ENCODE measurements at regions not wholly inside any gene's neighbourhood (a gene's known extent, or its start where the extent isn't known, plus 50 kb on each side); places are given as distances from the start of the nearest gene placed in this dataset.
"Not testable (repeated sequence)": the region's sequence is repeated elsewhere in the genome, so short reads cannot be mapped to it uniquely, and the experiment has no call there.

GRCh38 chr18:60196836-60197606 is 175.6 kb downstream of the MC4R start:
- TF ChIP-seq JUND (IDR thresholded peaks at IDR 0.05; ENCODE audit: low read depth): no peak
- no peak for DNase-seq (ENCODE audit: low read depth in 1 of 2, low spot score in 1 of 2)
- in situ Hi-C loops (cut with HindIII; ENCODE audit: low pct_unique_long_range_greater_than_20kb, low sequenced_read_pairs): no loop called here

- in situ Hi-C loops (cut with HindIII; ENCODE audit: low pct_unique_long_range_greater_than_20kb, low sequenced_read_pairs): no loop called here
- DNase-seq (ENCODE audit: low read depth in 1 of 2, low spot score in 1 of 2): no peak
- no peak for TF ChIP-seq JUND (IDR thresholded peaks at IDR 0.05; ENCODE audit: low read depth)
Observed at GRCh38 chr18:60193780-60194179, 178.8 kb downstream of the MC4R start.

GRCh38 chr18:60191926-60192325 is 180.6 kb downstream of the MC4R start:
- no peak for DNase-seq (ENCODE audit: low read depth in 1 of 2, low spot score in 1 of 2)

GRCh38 chr18:60189856-60190255 is 182.7 kb downstream of the MC4R start:
- TF ChIP-seq JUND (IDR thresholded peaks at IDR 0.05; ENCODE audit: low read depth): no peak
- in situ Hi-C loops (cut with HindIII; ENCODE audit: low pct_unique_long_range_greater_than_20kb, low sequenced_read_pairs): no loop called here
- DNase-seq (ENCODE audit: low read depth in 1 of 2, low spot score in 1 of 2): no peak

More at GRCh38 chr18:60191926-60192325, 180.6 kb downstream of the MC4R start:
- in situ Hi-C loops (cut with HindIII; ENCODE audit: low pct_unique_long_range_greater_than_20kb, low sequenced_read_pairs): no loop called here
- no peak for TF ChIP-seq JUND (IDR thresholded peaks at IDR 0.05; ENCODE audit: low read depth)

GRCh38 chr18:60188958-60189357 is 183.6 kb downstream of the MC4R start:
- no peak for TF ChIP-seq JUND (IDR thresholded peaks at IDR 0.05; ENCODE audit: low read depth)
- DNase-seq (ENCODE audit: low read depth in 1 of 2, low spot score in 1 of 2): no peak
- in situ Hi-C loops (cut with HindIII; ENCODE audit: low pct_unique_long_range_greater_than_20kb, low sequenced_read_pairs): no loop called here

- in situ Hi-C loops (cut with HindIII; ENCODE audit: low pct_unique_long_range_greater_than_20kb, low sequenced_read_pairs): no loop called here
Observed at GRCh38 chr18:60182223-60182622, 190.4 kb downstream of the MC4R start.

GRCh38 chr18:60180671-60181070 is 191.9 kb downstream of the MC4R start:
- in situ Hi-C loops (cut with HindIII; ENCODE audit: low pct_unique_long_range_greater_than_20kb, low sequenced_read_pairs): no loop called here
- no peak for TF ChIP-seq JUND (IDR thresholded peaks at IDR 0.05; ENCODE audit: low read depth)
- no peak for DNase-seq (ENCODE audit: low read depth in 1 of 2, low spot score in 1 of 2)

More at GRCh38 chr18:60182223-60182622, 190.4 kb downstream of the MC4R start:
- no peak for DNase-seq (ENCODE audit: low read depth in 1 of 2, low spot score in 1 of 2)
- no peak for TF ChIP-seq JUND (IDR thresholded peaks at IDR 0.05; ENCODE audit: low read depth)

GRCh38 chr18:60178224-60178623 is 194.4 kb downstream of the MC4R start:
- in situ Hi-C loops (cut with HindIII; ENCODE audit: low pct_unique_long_range_greater_than_20kb, low sequenced_read_pairs); DNase-seq (ENCODE audit: low read depth in 1 of 2, low spot score in 1 of 2): not testable (repeated sequence)

GRCh38 chr18:60176259-60176658 is 196.3 kb downstream of the MC4R start:
- in situ Hi-C loops (cut with HindIII; ENCODE audit: low pct_unique_long_range_greater_than_20kb, low sequenced_read_pairs): no loop called here
- no peak for DNase-seq (ENCODE audit: low read depth in 1 of 2, low spot score in 1 of 2)
- TF ChIP-seq JUND (IDR thresholded peaks at IDR 0.05; ENCODE audit: low read depth): no peak

- no peak for TF ChIP-seq JUND (IDR thresholded peaks at IDR 0.05; ENCODE audit: low read depth)
- no peak for DNase-seq (ENCODE audit: low read depth in 1 of 2, low spot score in 1 of 2)
- in situ Hi-C loops (cut with HindIII; ENCODE audit: low pct_unique_long_range_greater_than_20kb, low sequenced_read_pairs): no loop called here
Observed at GRCh38 chr18:60174832-60175231, 197.7 kb downstream of the MC4R start.

GRCh38 chr18:60172030-60172429 is 200.5 kb downstream of the MC4R start:
- DNase-seq (ENCODE audit: low read depth in 1 of 2, low spot score in 1 of 2): no peak
- in situ Hi-C loops (cut with HindIII; ENCODE audit: low pct_unique_long_range_greater_than_20kb, low sequenced_read_pairs): no loop called here
- TF ChIP-seq JUND (IDR thresholded peaks at IDR 0.05; ENCODE audit: low read depth): no peak

GRCh38 chr18:60163622-60164021 is 209.0 kb downstream of the MC4R start:
- in situ Hi-C loops (cut with HindIII; ENCODE audit: low pct_unique_long_range_greater_than_20kb, low sequenced_read_pairs): no loop called here
- TF ChIP-seq JUND (IDR thresholded peaks at IDR 0.05; ENCODE audit: low read depth): no peak
- DNase-seq (ENCODE audit: low read depth in 1 of 2, low spot score in 1 of 2): no peak

- no peak for DNase-seq (ENCODE audit: low read depth in 1 of 2, low spot score in 1 of 2)
- in situ Hi-C loops (cut with HindIII; ENCODE audit: low pct_unique_long_range_greater_than_20kb, low sequenced_read_pairs): no loop called here
- no peak for TF ChIP-seq JUND (IDR thresholded peaks at IDR 0.05; ENCODE audit: low read depth)
Observed at GRCh38 chr18:60162388-60162787, 210.2 kb downstream of the MC4R start.

GRCh38 chr18:60157810-60158209 is 214.8 kb downstream of the MC4R start:
- no peak for DNase-seq (ENCODE audit: low read depth in 1 of 2, low spot score in 1 of 2)
- in situ Hi-C loops (cut with HindIII; ENCODE audit: low pct_unique_long_range_greater_than_20kb, low sequenced_read_pairs): no loop called here
- TF ChIP-seq JUND (IDR thresholded peaks at IDR 0.05; ENCODE audit: low read depth): no peak
